DOHH2 (cell line): ENCODE measurements at regions not wholly inside any gene's neighbourhood (a gene's known extent, or its start where the extent isn't known, plus 50 kb on each side); places are given as distances from the start of the nearest gene placed in this dataset.

Experiments used
- H3F3A ChIP-seq: fragments of 200-600 bp; sonication (generic), shearing (Covaris generic); 2 replicates; pipeline ENCODE4 v1.6.0; 2016; ENCODE audit warnings: antibody characterized with exemption, mild to moderate bottlenecking; ENCODE audit not compliant: control insufficient read depth, insufficient read depth
- H3K27ac ChIP-seq: fragments of 200-600 bp; sonication (generic); 2 replicates; pipeline ENCODE4 v1.5.1; 2014; ENCODE audit warnings: low read depth, mild to moderate bottlenecking, low read length, moderate library complexity
- H3K27me3 ChIP-seq: fragments of 200-600 bp; sonication (generic); 2 replicates; pipeline ENCODE4 v1.6.1; 2014; ENCODE audit warnings: mild to moderate bottlenecking, low read length, mixed read lengths; ENCODE audit not compliant: control insufficient read depth
- H3K36me3 ChIP-seq: fragments of 200-600 bp; sonication (generic); 2 replicates; pipeline ENCODE4 v1.6.1; 2014; ENCODE audit warnings: mild to moderate bottlenecking, low read length, moderate library complexity, mixed read lengths; ENCODE audit not compliant: control insufficient read depth
- H3K4me1 ChIP-seq: fragments of 200-600 bp; sonication (generic); 2 replicates; pipeline ENCODE4 v1.6.1; 2014; ENCODE audit warnings: mild to moderate bottlenecking, low read length, mixed read lengths; ENCODE audit not compliant: control insufficient read depth
- H3K4me2 ChIP-seq: fragments of 200-600 bp; sonication (generic); 2 replicates; pipeline ENCODE4 v1.6.0; 2014; ENCODE audit warnings: mild to moderate bottlenecking, low read length, moderate library complexity
- H3K4me3 ChIP-seq: fragments of 200-600 bp; sonication (generic); 2 replicates; pipeline ENCODE4 v1.5.1; 2014; ENCODE audit warnings: mild to moderate bottlenecking, low read length, mixed read lengths
- H3K79me2 ChIP-seq: fragments of 200-600 bp; sonication (generic); 2 replicates; pipeline ENCODE4 v1.6.1; 2014; ENCODE audit warnings: mild to moderate bottlenecking, low read length, mixed read lengths; ENCODE audit not compliant: control insufficient read depth
- H3K9me2 ChIP-seq: fragments of 200-600 bp; sonication (generic); replicated peaks from 2 replicates; pipeline ENCODE4 v1.6.1; 2014; ENCODE audit warnings: mild to moderate bottlenecking, low read length, mixed read lengths; ENCODE audit not compliant: control insufficient read depth
- H3K9me3 ChIP-seq: fragments of 200-600 bp; sonication (generic); 2 replicates; pipeline ENCODE4 v1.6.1; 2014; ENCODE audit warnings: antibody characterized with exemption, low read length, mixed read lengths; ENCODE audit not compliant: control insufficient read depth, insufficient read depth
- H4K20me1 ChIP-seq: fragments of 200-600 bp; sonication (generic); 2 replicates; pipeline ENCODE4 v1.6.0; 2014; ENCODE audit warnings: low read depth, mild to moderate bottlenecking, antibody characterized with exemption, low read length, moderate library complexity; ENCODE audit not compliant: control insufficient read depth, insufficient read depth
- EZH2phosphoT487 ChIP-seq: fragments of 200-600 bp; sonication (generic); IDR thresholded peaks from 2 replicates; pipeline ENCODE4 v1.6.1; 2017; ENCODE audit warnings: borderline replicate concordance, mild to moderate bottlenecking, antibody characterized with exemption, low read length, moderate library complexity, mixed read lengths
- TF ChIP-seq, protein P1 (sequence below): fragments of 200-600 bp; sonication (generic); IDR thresholded peaks from one replicate; pipeline ENCODE4 v1.5.1; 2014; ENCODE audit warnings: antibody characterized with exemption, mild to moderate bottlenecking, low read depth, low read length; ENCODE audit not compliant: poor library complexity, severe bottlenecking

DNA sequence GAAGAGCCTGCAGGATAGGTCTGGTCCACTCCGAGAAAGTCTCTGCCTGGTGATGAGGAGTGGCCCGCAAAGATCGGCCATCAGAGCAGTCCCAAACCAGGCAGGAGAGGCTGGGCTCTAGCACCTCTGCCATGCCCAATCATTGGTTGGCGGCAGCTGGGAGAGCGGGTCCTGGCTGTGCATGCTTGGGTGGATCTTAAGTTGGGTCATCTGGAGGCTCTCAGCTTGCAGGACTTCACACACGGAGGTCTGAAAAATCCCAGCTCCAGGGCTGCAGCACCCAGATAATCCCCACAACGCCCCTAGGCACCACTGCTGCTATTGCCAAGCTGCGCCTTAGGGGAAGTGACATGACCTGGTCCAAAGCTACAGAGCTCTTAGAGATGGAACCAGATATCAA, 766.7 kb upstream of the TBX3 start:
- no peaks in the 10 kb centered on the region for H3K79me2 ChIP-seq
- H3F3A ChIP-seq, result no peaks in the 10 kb centered on the region
- TF ChIP-seq EZH2phosphoT487, result no peak
- TF ChIP-seq, protein P1, sequence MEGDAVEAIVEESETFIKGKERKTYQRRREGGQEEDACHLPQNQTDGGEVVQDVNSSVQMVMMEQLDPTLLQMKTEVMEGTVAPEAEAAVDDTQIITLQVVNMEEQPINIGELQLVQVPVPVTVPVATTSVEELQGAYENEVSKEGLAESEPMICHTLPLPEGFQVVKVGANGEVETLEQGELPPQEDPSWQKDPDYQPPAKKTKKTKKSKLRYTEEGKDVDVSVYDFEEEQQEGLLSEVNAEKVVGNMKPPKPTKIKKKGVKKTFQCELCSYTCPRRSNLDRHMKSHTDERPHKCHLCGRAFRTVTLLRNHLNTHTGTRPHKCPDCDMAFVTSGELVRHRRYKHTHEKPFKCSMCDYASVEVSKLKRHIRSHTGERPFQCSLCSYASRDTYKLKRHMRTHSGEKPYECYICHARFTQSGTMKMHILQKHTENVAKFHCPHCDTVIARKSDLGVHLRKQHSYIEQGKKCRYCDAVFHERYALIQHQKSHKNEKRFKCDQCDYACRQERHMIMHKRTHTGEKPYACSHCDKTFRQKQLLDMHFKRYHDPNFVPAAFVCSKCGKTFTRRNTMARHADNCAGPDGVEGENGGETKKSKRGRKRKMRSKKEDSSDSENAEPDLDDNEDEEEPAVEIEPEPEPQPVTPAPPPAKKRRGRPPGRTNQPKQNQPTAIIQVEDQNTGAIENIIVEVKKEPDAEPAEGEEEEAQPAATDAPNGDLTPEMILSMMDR, result no peak
- no peaks in the 10 kb centered on the region; the same call in 1 of the 2 replicates for H3K4me1 ChIP-seq
- H3K9me2 ChIP-seq, result no peaks in the 10 kb centered on the region
- peaks cover 11% of the 10 kb centered on the region for H3K27me3 ChIP-seq
- no peak overlapping the region for H3K4me2 ChIP-seq
- H3K36me3 ChIP-seq, result no peaks in the 10 kb centered on the region
- no peaks in the 10 kb centered on the region for H4K20me1 ChIP-seq
- no peak overlapping the region for H3K27ac ChIP-seq
- no peaks in the 10 kb centered on the region for H3K9me3 ChIP-seq
- H3K4me3 ChIP-seq, result no peak overlapping the region

DNA sequence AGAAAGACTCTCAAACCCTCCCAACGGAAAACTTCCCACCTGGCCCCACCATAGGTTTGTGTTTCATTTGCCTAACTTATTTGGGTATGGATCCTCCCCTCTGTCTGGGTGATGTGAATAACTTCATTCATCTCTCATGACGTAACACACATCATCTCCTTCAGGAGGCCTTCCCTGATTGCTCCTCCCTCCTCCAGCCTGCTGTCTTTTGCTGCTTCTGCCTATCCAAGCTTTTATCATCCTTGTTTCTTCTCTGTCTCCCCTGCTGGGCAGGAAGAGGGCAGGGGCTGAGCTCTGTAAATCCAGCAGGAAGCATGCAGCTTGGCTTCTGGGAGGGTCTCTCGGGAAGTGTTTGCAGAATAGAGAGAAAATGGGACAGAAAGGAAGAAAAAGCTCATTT, 766.0 kb upstream of the TBX3 start:
- Histone ChIP-seq H3K4me1 (no peaks in the 10 kb centered on the region; the same call in 1 of the 2 replicates), H4K20me1 (no peaks in the 10 kb centered on the region), H3K79me2 (no peaks in the 10 kb centered on the region), H3K9me2 (no peaks in the 10 kb centered on the region), H3K27me3 (peaks cover 11% of the 10 kb centered on the region), H3K4me2 (no peak overlapping the region), H3K4me3 (no peak overlapping the region), H3F3A (no peaks in the 10 kb centered on the region), H3K9me3 (no peaks in the 10 kb centered on the region), H3K27ac (no peak overlapping the region), H3K36me3 (no peaks in the 10 kb centered on the region)
- TF ChIP-seq, protein P1, result no peak
- no peak for TF ChIP-seq EZH2phosphoT487

DNA sequence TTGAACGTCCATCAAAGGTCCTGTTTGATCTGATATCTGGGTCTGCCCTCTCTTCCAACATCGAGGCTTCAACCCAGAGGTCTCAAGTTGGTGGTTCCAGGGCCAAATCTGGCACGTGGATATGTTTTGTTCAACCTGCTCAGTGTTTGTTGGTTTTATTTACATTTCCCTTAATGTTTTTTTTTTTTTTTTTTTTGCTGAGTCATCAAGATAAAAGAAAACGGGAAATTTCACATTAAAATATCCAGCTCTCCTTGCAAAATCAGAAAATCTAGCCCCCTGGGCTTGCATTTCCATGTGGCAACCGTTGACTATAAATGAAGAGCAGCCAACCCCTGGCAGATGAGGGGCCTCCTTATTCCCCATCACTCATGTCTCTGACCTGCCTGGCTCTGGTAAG, 765.6 kb upstream of the TBX3 start:
- no peaks in the 10 kb centered on the region for H3F3A ChIP-seq
- H3K4me3 ChIP-seq, result no peak overlapping the region
- no peak for TF ChIP-seq EZH2phosphoT487
- TF ChIP-seq, protein P1, result no peak
- H3K4me2 ChIP-seq, result no peak overlapping the region
- H3K9me3 ChIP-seq, result no peaks in the 10 kb centered on the region
- peaks cover 11% of the 10 kb centered on the region for H3K27me3 ChIP-seq
- H3K36me3 ChIP-seq, result no peaks in the 10 kb centered on the region
- no peaks in the 10 kb centered on the region; the same call in 1 of the 2 replicates for H3K4me1 ChIP-seq
- H3K79me2 ChIP-seq, result no peaks in the 10 kb centered on the region
- H4K20me1 ChIP-seq, result no peaks in the 10 kb centered on the region
- no peak overlapping the region for H3K27ac ChIP-seq
- no peaks in the 10 kb centered on the region for H3K9me2 ChIP-seq

DNA sequence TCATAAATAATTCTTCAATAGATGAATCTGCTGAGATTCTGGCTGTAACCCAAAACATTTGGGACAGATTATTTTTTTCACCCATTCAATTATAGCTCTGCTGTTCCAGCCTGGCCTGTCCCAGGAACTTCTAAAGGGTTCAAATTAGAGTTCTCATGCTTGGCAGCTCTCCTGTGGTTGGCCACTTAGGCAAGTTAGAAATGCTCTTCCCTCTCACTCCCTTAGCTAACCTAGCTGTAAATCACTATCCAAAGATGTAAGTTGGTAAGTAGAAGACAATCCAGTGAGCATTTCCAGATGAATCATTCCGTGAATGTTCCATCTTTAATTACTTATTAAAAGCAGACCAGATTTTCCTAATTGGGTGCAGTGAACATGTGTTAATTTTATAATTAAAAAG, 760.4 kb upstream of the TBX3 start:
- no peaks in the 10 kb centered on the region for H3K36me3 ChIP-seq
- H3F3A ChIP-seq, result no peaks in the 10 kb centered on the region
- H3K79me2 ChIP-seq, result no peaks in the 10 kb centered on the region
- H3K4me2 ChIP-seq, result no peak overlapping the region
- no peaks in the 10 kb centered on the region for H3K9me2 ChIP-seq
- no peaks in the 10 kb centered on the region for H3K27me3 ChIP-seq
- H4K20me1 ChIP-seq, result no peaks in the 10 kb centered on the region
- TF ChIP-seq EZH2phosphoT487, result no peak
- TF ChIP-seq, protein P1, result no peak
- H3K9me3 ChIP-seq, result no peaks in the 10 kb centered on the region
- H3K4me3 ChIP-seq, result no peak overlapping the region
- H3K4me1 ChIP-seq, result no peaks in the 10 kb centered on the region
- H3K27ac ChIP-seq, result no peak overlapping the region
